Brain microvascular endothelial cell (primary cell): ENCODE measurements at regions not wholly inside any gene's neighbourhood (a gene's known extent, or its start where the extent isn't known, plus 50 kb on each side); places are given as distances from the start of the nearest gene placed in this dataset.

Source experiments
- DNase-seq: peaks from one replicate; pipeline ENCODE4 v3.0.0-alpha.2; 2020
- H3K27ac ChIP-seq: fragments of 250-450 bp; sonication (Bioruptor Pico); 2 replicates; pipeline ENCODE4 v1.5.1; 2020; ENCODE audit warnings: mild to moderate bottlenecking, moderate library complexity
- H3K27me3 ChIP-seq: fragments of 250-450 bp; sonication (Bioruptor Pico); replicated peaks from 2 replicates; pipeline ENCODE4 v1.5.1; 2020; ENCODE audit warnings: mild to moderate bottlenecking
- H3K36me3 ChIP-seq: fragments of 250-450 bp; sonication (Bioruptor Pico); replicated peaks from 2 replicates; pipeline ENCODE4 v1.5.1; 2020; ENCODE audit warnings: mild to moderate bottlenecking
- H3K4me3 ChIP-seq: 2 replicates; pipeline ENCODE4 v1.5.1; 2011; ENCODE audit warnings: low read depth, mild to moderate bottlenecking, control low read depth, low read length, moderate library complexity
- CTCF ChIP-seq: IDR thresholded peaks from 2 replicates; pipeline ENCODE4 v1.5.1; 2011; ENCODE audit warnings: low read depth, mild to moderate bottlenecking, moderate library complexity, low read length, control low read depth, inconsistent platforms; ENCODE audit errors: missing control alignments
- in situ Hi-C: cut with HindIII; loops from 2 replicates; pipeline ENCODE4 v1.10.0; 2017; ENCODE audit warnings: low sequenced_read_pairs, low pct_ligation_motif_present

- in situ Hi-C loops = no loop called here
- DNase-seq = no peak
- H3K27me3 ChIP-seq = no peaks in the 10 kb centered on the region
- no peak overlapping the region for H3K4me3 ChIP-seq
- TF ChIP-seq CTCF = no peak
- no peaks in the 10 kb centered on the region for H3K36me3 ChIP-seq
- no peak overlapping the region for H3K27ac ChIP-seq
Observed at GRCh38 chr10:28805390-28805789, 128.1 kb downstream of the BAMBI start.

DNA sequence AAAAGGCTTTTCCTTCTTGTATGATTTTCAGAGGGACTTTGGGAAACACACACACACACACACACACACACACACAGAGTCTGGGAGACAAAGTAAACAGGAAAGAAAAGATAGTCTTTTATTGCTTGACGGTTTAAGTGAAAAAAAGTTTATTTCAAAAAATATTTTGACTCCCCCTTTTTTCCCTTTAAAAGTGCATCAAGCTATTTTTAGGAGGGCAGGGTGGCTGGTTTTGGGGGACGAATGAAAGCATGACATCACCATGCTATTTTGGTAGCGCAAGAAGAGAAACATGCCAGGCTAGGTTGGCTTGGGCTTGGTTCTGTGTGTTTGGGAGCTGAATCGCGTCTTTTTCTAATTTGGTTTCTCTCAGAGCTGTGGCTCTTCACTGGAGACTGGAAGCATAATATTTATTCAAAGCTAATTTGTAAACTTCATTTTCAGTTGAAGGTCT, 129.2 kb downstream of the BAMBI start:
- no peaks in the 10 kb centered on the region for H3K36me3 ChIP-seq

GRCh38 chr10:28806951-28807759, 129.8 kb downstream of the BAMBI start:
- no peak for DNase-seq
- Histone ChIP-seq H3K4me3 (no peak overlapping the region), H3K36me3 (no peaks in the 10 kb centered on the region), H3K27me3 (no peaks in the 10 kb centered on the region), H3K27ac (no peak overlapping the region)
- in situ Hi-C loops = no loop called here
- no peak for TF ChIP-seq CTCF

More for the DNA sequence above, 129.2 kb downstream of the BAMBI start:
- Histone ChIP-seq H3K4me3 (no peak overlapping the region), H3K27ac (no peak overlapping the region), H3K27me3 (no peaks in the 10 kb centered on the region)
- TF ChIP-seq CTCF = no peak
- in situ Hi-C loops = no loop called here
- DNase-seq = no peak

- H3K27ac ChIP-seq = no peak overlapping the region
- no peak for TF ChIP-seq CTCF
- in situ Hi-C loops = no loop called here
- H3K36me3 ChIP-seq = no peaks in the 10 kb centered on the region
- H3K4me3 ChIP-seq = no peak overlapping the region
- no peak for DNase-seq
- H3K27me3 ChIP-seq = no peaks in the 10 kb centered on the region
Observed at GRCh38 chr10:28807760-28808613, 130.7 kb downstream of the BAMBI start.

DNA sequence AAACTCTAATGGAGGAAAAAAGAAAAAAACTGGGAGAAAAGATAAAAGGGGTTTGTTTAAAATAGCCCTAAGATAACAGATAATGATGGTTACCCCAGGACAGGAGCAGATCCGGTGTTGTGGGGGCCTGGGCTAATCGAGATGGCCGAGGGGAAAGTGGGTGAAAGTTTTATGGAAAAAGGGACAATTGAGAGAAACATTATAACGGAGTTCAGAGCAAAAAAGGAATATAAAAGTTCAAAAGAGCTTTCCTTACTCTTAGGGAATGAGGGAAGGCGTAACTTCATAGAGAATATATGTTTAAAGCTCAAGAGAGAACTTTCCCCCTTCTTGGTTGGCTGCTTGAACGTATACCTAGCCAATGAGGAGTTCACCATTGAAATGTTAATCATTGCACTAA, 131.4 kb downstream of the BAMBI start:
- in situ Hi-C loops = no loop called here
- Histone ChIP-seq H3K27me3 (no peaks in the 10 kb centered on the region), H3K27ac (no peak overlapping the region), H3K4me3 (no peak overlapping the region), H3K36me3 (no peaks in the 10 kb centered on the region)
- no peak for DNase-seq
- no peak for TF ChIP-seq CTCF
